Endothelial cell of umbilical vein (primary cell): ENCODE measurements at regions not wholly inside any gene's neighbourhood (a gene's known extent, or its start where the extent isn't known, plus 50 kb on each side); places are given as distances from the start of the nearest gene placed in this dataset.

Experiments
- BruUV-seq: library from RNA; stranded (reverse); fragments of 400-500 nt; replicated peaks from 2 replicates; lab custom pipeline; 2021; lab: Mats Ljungman, UMichigan
- CTCF ChIA-PET: fragments of 300-600, 350-600 bp; sonication (Branson Sonifier 250); formaldehyde crosslinking; loops from one replicate; lab custom pipeline; 2021; ENCODE audit warnings: antibody characterized with exemption, inconsistent platforms; lab: Charles Lee
- POLR2A ChIA-PET: fragments of 300-600, 350-600 bp; sonication (Branson Sonifier 250); formaldehyde crosslinking; loops from one replicate; lab custom pipeline; 2021; ENCODE audit warnings: antibody characterized with exemption, inconsistent platforms; lab: Charles Lee
- DNase-seq: peaks from one replicate; pipeline ENCODE4 v3.0.0-alpha.2; 2011; ENCODE audit warnings: low read depth, low spot score
- FAIRE-seq: peaks from 2 replicates; lab custom pipeline; 2011; peaks lifted over from hg19 to GRCh38; lab: Jason Lieb, UNC
- H2AFZ ChIP-seq: 2 replicates; pipeline ENCODE4 v1.6.0; 2012; ENCODE audit warnings: low read depth, low read length, control low read depth, inconsistent platforms
- H3K27ac ChIP-seq: 2 replicates; pipeline ENCODE4 v1.5.1; 2011; ENCODE audit warnings: low read depth, mild to moderate bottlenecking, control low read depth, low read length, moderate library complexity; ENCODE audit not compliant: insufficient read depth
- H3K27me3 ChIP-seq, 2 experiments: 2 replicates each; pipeline versions ENCODE4 v1.6.0 to v1.6.1; 2011; ENCODE audit warnings: low read length in 2 of 2, mixed read lengths in 1 of 2; ENCODE audit not compliant: control insufficient read depth in 2 of 2, insufficient read depth in 2 of 2
- H3K36me3 ChIP-seq, 2 experiments: 2 replicates in 1 of 2; 3 replicates in 1 of 2; pipeline ENCODE4 v1.5.1; 2011; ENCODE audit warnings: low read length in 2 of 2, mild to moderate bottlenecking in 1 of 2, moderate library complexity in 1 of 2; ENCODE audit not compliant: control insufficient read depth in 2 of 2, insufficient read depth in 2 of 2; ENCODE audit errors: extremely low read depth in 1 of 2
- H3K4me1 ChIP-seq: 3 replicates; pipeline ENCODE4 v1.5.1; 2011; ENCODE audit warnings: mild to moderate bottlenecking, low read length; ENCODE audit not compliant: control insufficient read depth, insufficient read depth; ENCODE audit errors: extremely low read depth
- H3K4me2 ChIP-seq: 2 replicates; pipeline ENCODE4 v1.6.1; 2011; ENCODE audit warnings: low read length, control low read depth, mixed read lengths; ENCODE audit not compliant: insufficient read depth
- H3K4me3 ChIP-seq, 3 experiments: fragments of 200-600 bp in 1 of 3; sonication (generic), shearing (Covaris generic) in 1 of 3; replicated peaks in 1 of 3; 2 replicates each; pipeline ENCODE4 v1.5.1; 2011 to 2016; ENCODE audit warnings: control low read depth in 3 of 3, low read length in 3 of 3, mild to moderate bottlenecking in 2 of 3, inconsistent platforms in 1 of 3, low read depth in 1 of 3, moderate library complexity in 1 of 3; ENCODE audit not compliant: insufficient read depth in 1 of 3
- H3K79me2 ChIP-seq: 2 replicates; pipeline ENCODE4 v1.6.0; 2012; ENCODE audit warnings: low read length, inconsistent platforms; ENCODE audit not compliant: control insufficient read depth, insufficient read depth
- H3K9ac ChIP-seq: replicated peaks from 2 replicates; pipeline ENCODE3; 2011; ENCODE audit warnings: low read length, control low read depth; ENCODE audit not compliant: insufficient read depth; ENCODE audit errors: extremely low read depth
- H3K9me1 ChIP-seq: replicated peaks from 3 replicates; pipeline ENCODE4 v1.6.0; 2011; ENCODE audit warnings: mild to moderate bottlenecking, low read length; ENCODE audit not compliant: control insufficient read depth, insufficient read depth; ENCODE audit errors: extremely low read depth
- H3K9me3 ChIP-seq: replicated peaks from 2 replicates; pipeline ENCODE4 v1.5.1; 2012; ENCODE audit warnings: low read length, inconsistent platforms; ENCODE audit not compliant: control insufficient read depth, insufficient read depth
- H4K20me1 ChIP-seq: replicated peaks from 2 replicates; pipeline ENCODE3; 2011; ENCODE audit warnings: mild to moderate bottlenecking, low read length; ENCODE audit not compliant: control insufficient read depth, insufficient read depth; ENCODE audit errors: extremely low read depth
- CTCF ChIP-seq, 2 donors: IDR thresholded peaks; 1 replicate in 1 of 2; 2 replicates in 1 of 2; pipeline ENCODE4 v1.5.1; 2011; ENCODE audit warnings: low read length in 2 of 2, mild to moderate bottlenecking in 2 of 2, moderate library complexity in 2 of 2, control low read depth in 1 of 2, inconsistent platforms in 1 of 2, low read depth in 1 of 2; ENCODE audit not compliant: insufficient read depth in 1 of 2; ENCODE audit errors: extremely low read depth in 1 of 2
- EZH2 ChIP-seq: IDR thresholded peaks from 2 replicates; pipeline ENCODE4 v1.6.1; 2012; ENCODE audit warnings: borderline replicate concordance, low read depth, mild to moderate bottlenecking, moderate library complexity, low read length, inconsistent platforms; ENCODE audit not compliant: severe bottlenecking
- FOS ChIP-seq: IDR thresholded peaks from 2 replicates; pipeline ENCODE4 v1.6.1; 2011; ENCODE audit warnings: mild to moderate bottlenecking, low read length, moderate library complexity, borderline replicate concordance; ENCODE audit not compliant: insufficient read depth
- GATA2 ChIP-seq: IDR thresholded peaks from 2 replicates; pipeline ENCODE4 v1.7.0; 2011; ENCODE audit warnings: low read depth, mild to moderate bottlenecking, moderate library complexity, mixed read lengths, low read length; ENCODE audit not compliant: insufficient read length, insufficient read depth
- JUN ChIP-seq: IDR thresholded peaks from 2 replicates; pipeline ENCODE4 v1.6.1; 2011; ENCODE audit warnings: borderline replicate concordance, low read depth; ENCODE audit not compliant: insufficient read length, insufficient read depth
- MAX ChIP-seq: IDR thresholded peaks from 2 replicates; pipeline ENCODE4 v1.6.1; 2011; ENCODE audit not compliant: insufficient read depth, insufficient read length
- MYC ChIP-seq: IDR thresholded peaks from one replicate; pipeline ENCODE4 v1.6.1; 2011; ENCODE audit warnings: mild to moderate bottlenecking, low read depth, low read length
- POLR2A ChIP-seq: IDR thresholded peaks from 2 replicates; pipeline ENCODE4 v1.6.1; 2012; ENCODE audit warnings: low read depth, mild to moderate bottlenecking, control low read depth, low read length
- POLR2AphosphoS5 ChIP-seq: IDR thresholded peaks from 2 replicates; pipeline ENCODE4 v1.6.1; 2012; ENCODE audit warnings: low read depth, mild to moderate bottlenecking, control low read depth, low read length, moderate library complexity; ENCODE audit not compliant: insufficient read depth
- dilution Hi-C: fragments of 300-500 bp; cut with MboI; formaldehyde crosslinking; loops from one replicate; pipeline ENCODE4 v1.15.0; 2019; ENCODE audit warnings: low sequenced_read_pairs; ENCODE audit not compliant: extremely low pct_ligation_motif_present
- intact Hi-C: fragments of 100-400 bp; cut with micrococcal nuclease; formaldehyde crosslinking; loops from one replicate; pipeline ENCODE4 v1.10.0; 2022

- Histone ChIP-seq H3K27ac (no peak overlapping the region), H3K4me1 (no peaks in the 10 kb centered on the region), H3K27me3 (no peaks in the 10 kb centered on the region), H3K79me2 (no peaks in the 10 kb centered on the region), H3K36me3 (no peaks in the 10 kb centered on the region), H2AFZ (no peak overlapping the region), H3K9me1 (no peaks in the 10 kb centered on the region), H3K9ac (no peak overlapping the region), H4K20me1 (no peaks in the 10 kb centered on the region), H3K9me3 (no peaks in the 10 kb centered on the region), H3K4me2 (no peak overlapping the region), H3K4me3 (no peak overlapping the region)
- FAIRE-seq, result no peak
- dilution Hi-C loops, result no loop called here
- intact Hi-C loops, result loop anchor here (10.0 kb wide), 1 partner anchor 248 kb away; no protein-coding TSS in a partner anchor
- ChIA-PET CTCF (interaction anchor here (0.9 kb wide), 1 partner anchor 7 kb away, joined by 3 read pairs; no protein-coding TSS in a partner anchor), POLR2A (no interaction called here)
- no peak for DNase-seq
- TF ChIP-seq JUN, result no peak
- TF ChIP-seq MAX, result no peak
- no peak for TF ChIP-seq FOS
- no TSS peak for BruUV-seq
These were observed 662.9 kb downstream of the PLPP3 start for GRCh38 chr1:55916481-55916880.

- Histone ChIP-seq H3K27ac (no peak overlapping the region), H2AFZ (no peak overlapping the region), H3K9me3 (no peaks in the 10 kb centered on the region), H3K4me3 (no peak overlapping the region), H3K36me3 (no peaks in the 10 kb centered on the region), H3K9me1 (no peaks in the 10 kb centered on the region), H3K27me3 (no peaks in the 10 kb centered on the region), H3K79me2 (no peaks in the 10 kb centered on the region), H4K20me1 (no peaks in the 10 kb centered on the region), H3K4me2 (no peak overlapping the region), H3K9ac (no peak overlapping the region), H3K4me1 (no peaks in the 10 kb centered on the region)
- POLR2A ChIA-PET, result no interaction called here
- TF ChIP-seq MAX (no peak), POLR2AphosphoS5 (no peak), POLR2A (no peak), CTCF (IDR thresholded peaks at IDR 0.05; ENCODE audit: extremely low read depth in 1 of 2, insufficient read depth in 1 of 2, low read depth in 1 of 2, low read length in 2 of 2) (no peak), MYC (no peak), GATA2 (no peak), JUN (no peak), EZH2 (no peak), FOS (no peak)
- DNase-seq (no peak), FAIRE-seq (no peak)
- intact Hi-C loops (loop anchor here (10.0 kb wide), 1 partner anchor 251 kb away; no protein-coding TSS in a partner anchor), dilution Hi-C loops (no loop called here)
- CTCF ChIA-PET, result interaction anchor here (0.7 to 1.4 kb wide), 2 partner anchors 9 to 14 kb away, joined by 3 to 5 read pairs; no protein-coding TSS in a partner anchor
- no TSS peak for BruUV-seq
These were observed 665.8 kb downstream of the PLPP3 start for GRCh38 chr1:55913565-55913964.
